Left lung (tissue), 4 donors: ENCODE measurements at regions not wholly inside any gene's neighbourhood (a gene's known extent, or its start where the extent isn't known, plus 50 kb on each side); places are given as distances from the start of the nearest gene placed in this dataset.

ENCODE experiments used
- ATAC-seq: fragments of 200-7000 bp; cut with Tn5 transposase; one replicate; pipeline ENCODE4 v1.9.1; 2020; ENCODE audit warnings: moderate library complexity
- DNase-seq, 4 donors: peaks; one replicate each; pipeline ENCODE4 v3.0.0-alpha.2; 2013 to 2020
- H3K27ac ChIP-seq, 2 donors: fragments of 200-600 bp; sonication (generic) in 1 of 2; one replicate each; pipeline versions ENCODE4 v1.5.0 to v1.8.0; 2020 to 2021
- H3K27me3 ChIP-seq, 2 donors: fragments of 200-600 bp; sonication (generic) in 1 of 2; one replicate each; pipeline versions ENCODE4 v1.5.0 to v1.8.0; 2020 to 2021
- H3K36me3 ChIP-seq, 2 donors: fragments of 200-600 bp; sonication (generic) in 1 of 2; one replicate each; pipeline versions ENCODE4 v1.5.0 to v1.8.0; 2020 to 2021
- H3K4me1 ChIP-seq, 2 donors: fragments of 200-600 bp; one replicate each; pipeline ENCODE4 v1.8.0; 2021
- H3K4me3 ChIP-seq, 2 donors: fragments of 200-600 bp; sonication (generic) in 1 of 2; one replicate each; pipeline versions ENCODE4 v1.5.0 to v1.8.0; 2020 to 2021; ENCODE audit warnings: mild to moderate bottlenecking in 1 of 2
- H3K9me3 ChIP-seq, 2 donors: fragments of 200-600 bp; sonication (generic) in 1 of 2; one replicate each; pipeline versions ENCODE4 v1.5.0 to v1.8.0; 2020 to 2021
- intact Hi-C, 2 donors: fragments of 100-400 bp; cut with DNase I; formaldehyde crosslinking; loops; one replicate each; pipeline versions ENCODE4 v1.11.2 to v1.14.2; 2022
- TF ChIP-seq, protein P1 (sequence below), 2 donors: fragments of 200-600 bp; sonication (generic) in 1 of 2; IDR thresholded peaks; one replicate each; pipeline versions ENCODE4 v1.5.0 to v1.8.0; 2021; ENCODE audit warnings: antibody characterized with exemption in 2 of 2
- donor health status: DM: no; HTN: yes; CAD: no.
- donor health status: DM: no; HTN: no; CAD: no.

- no peaks in the 10 kb centered on the region for H3K4me1 ChIP-seq
- TF ChIP-seq, protein P1, sequence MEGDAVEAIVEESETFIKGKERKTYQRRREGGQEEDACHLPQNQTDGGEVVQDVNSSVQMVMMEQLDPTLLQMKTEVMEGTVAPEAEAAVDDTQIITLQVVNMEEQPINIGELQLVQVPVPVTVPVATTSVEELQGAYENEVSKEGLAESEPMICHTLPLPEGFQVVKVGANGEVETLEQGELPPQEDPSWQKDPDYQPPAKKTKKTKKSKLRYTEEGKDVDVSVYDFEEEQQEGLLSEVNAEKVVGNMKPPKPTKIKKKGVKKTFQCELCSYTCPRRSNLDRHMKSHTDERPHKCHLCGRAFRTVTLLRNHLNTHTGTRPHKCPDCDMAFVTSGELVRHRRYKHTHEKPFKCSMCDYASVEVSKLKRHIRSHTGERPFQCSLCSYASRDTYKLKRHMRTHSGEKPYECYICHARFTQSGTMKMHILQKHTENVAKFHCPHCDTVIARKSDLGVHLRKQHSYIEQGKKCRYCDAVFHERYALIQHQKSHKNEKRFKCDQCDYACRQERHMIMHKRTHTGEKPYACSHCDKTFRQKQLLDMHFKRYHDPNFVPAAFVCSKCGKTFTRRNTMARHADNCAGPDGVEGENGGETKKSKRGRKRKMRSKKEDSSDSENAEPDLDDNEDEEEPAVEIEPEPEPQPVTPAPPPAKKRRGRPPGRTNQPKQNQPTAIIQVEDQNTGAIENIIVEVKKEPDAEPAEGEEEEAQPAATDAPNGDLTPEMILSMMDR (IDR thresholded peaks at IDR 0.05) = no peak
- no peaks in the 10 kb centered on the region for H3K27me3 ChIP-seq
- H3K36me3 ChIP-seq = no peaks in the 10 kb centered on the region
- intact Hi-C loops = no loop called here
- H3K4me3 ChIP-seq = no peak overlapping the region
- no peaks in the 10 kb centered on the region for H3K9me3 ChIP-seq
- no peak for DNase-seq
- H3K27ac ChIP-seq = no peak overlapping the region
- ATAC-seq = no peak
These were observed 1042.2 kb downstream of the EPHA7 start for GRCh38 chr6:92377137-92377536.

- ATAC-seq = no peak
These were observed 1042.7 kb downstream of the EPHA7 start for GRCh38 chr6:92376691-92377090.

GRCh38 chr6:92371211-92372208, 1047.8 kb downstream of the EPHA7 start:
- Histone ChIP-seq H3K4me1 (no peaks in the 10 kb centered on the region), H3K36me3 (no peaks in the 10 kb centered on the region), H3K9me3 (no peaks in the 10 kb centered on the region), H3K27me3 (no peaks in the 10 kb centered on the region), H3K27ac (no peak overlapping the region), H3K4me3 (no peak overlapping the region)
- TF ChIP-seq, protein P1 (IDR thresholded peaks at IDR 0.05) = no peak
- intact Hi-C loops = no loop called here
- no peak for DNase-seq
- no peak for ATAC-seq

More at GRCh38 chr6:92376691-92377090, 1042.7 kb downstream of the EPHA7 start:
- intact Hi-C loops = no loop called here
- DNase-seq = peak in 1 of 4 donors; percentile 27
- Histone ChIP-seq H3K4me1 (no peaks in the 10 kb centered on the region), H3K27me3 (no peaks in the 10 kb centered on the region), H3K27ac (no peak overlapping the region), H3K4me3 (no peak overlapping the region), H3K36me3 (no peaks in the 10 kb centered on the region), H3K9me3 (no peaks in the 10 kb centered on the region)
- TF ChIP-seq, protein P1 (IDR thresholded peaks at IDR 0.05) = no peak

GRCh38 chr6:92369309-92369708, 1050.0 kb downstream of the EPHA7 start:
- Histone ChIP-seq H3K4me3 (no peak overlapping the region), H3K36me3 (no peaks in the 10 kb centered on the region), H3K27me3 (no peaks in the 10 kb centered on the region), H3K27ac (no peak overlapping the region), H3K9me3 (no peaks in the 10 kb centered on the region), H3K4me1 (no peaks in the 10 kb centered on the region)
- ATAC-seq = no peak
- no peak for DNase-seq
- TF ChIP-seq, protein P1 (IDR thresholded peaks at IDR 0.05) = no peak
- intact Hi-C loops = no loop called here

DNA sequence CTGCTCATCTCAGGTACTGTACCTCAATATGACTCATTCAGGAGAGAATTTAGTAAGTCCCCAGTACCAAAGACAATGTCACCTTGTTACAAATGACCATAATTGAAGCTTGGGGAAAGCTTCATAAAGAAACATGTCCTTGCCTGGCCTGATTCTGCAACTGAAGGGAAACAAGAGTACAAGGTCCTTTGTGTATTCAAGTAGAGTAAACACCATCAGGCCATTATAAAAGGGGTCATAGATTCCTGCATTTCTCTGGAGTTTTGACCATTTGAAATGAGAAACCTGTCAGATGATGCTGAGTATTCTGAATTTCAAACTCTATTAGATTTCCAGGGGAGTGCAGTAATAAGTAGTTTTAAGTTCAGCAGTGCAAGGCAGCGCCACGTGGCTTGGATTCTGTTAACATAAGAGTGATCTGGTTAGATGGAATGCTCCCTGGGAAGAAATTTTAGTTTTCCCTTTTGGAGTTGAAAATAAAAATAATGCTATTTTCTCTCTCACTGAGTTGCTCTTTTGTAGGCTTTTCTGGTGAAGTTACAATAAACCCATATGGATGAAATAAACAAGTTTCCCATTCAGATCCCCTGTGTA, 1054.3 kb downstream of the EPHA7 start:
- Histone ChIP-seq H3K36me3 (no peaks in the 10 kb centered on the region), H3K9me3 (no peaks in the 10 kb centered on the region), H3K4me1 (no peaks in the 10 kb centered on the region), H3K4me3 (no peak overlapping the region), H3K27ac (no peak overlapping the region), H3K27me3 (no peaks in the 10 kb centered on the region)
- TF ChIP-seq, protein P1 (IDR thresholded peaks at IDR 0.05) = no peak
- no peak for DNase-seq
- ATAC-seq = no peak
- intact Hi-C loops = no loop called here
